Pancreas (tissue), 10 donors: ENCODE measurements at regions not wholly inside any gene's neighbourhood (a gene's known extent, or its start where the extent isn't known, plus 50 kb on each side); places are given as distances from the start of the nearest gene placed in this dataset.

Experiments
- ATAC-seq, 4 donors: fragments of 200-7000 bp; cut with Tn5 transposase; one replicate each; pipeline versions ENCODE4 v1.8.0 to v1.9.1; 2020; ENCODE audit warnings: mild to moderate bottlenecking in 4 of 4, moderate library complexity in 4 of 4
- DNase-seq, 6 donors: peaks; one replicate each; pipeline ENCODE4 v3.0.0-alpha.2; 2020
- FAIRE-seq: peaks from 2 replicates; lab custom pipeline; 2012; peaks lifted over from hg19 to GRCh38; lab: Jason Lieb, UNC
- H3K27ac ChIP-seq, 4 donors: fragments of 200-600 bp; sonication (generic); 1 replicate in 3 of 4; 2 replicates in 1 of 4; pipeline versions ENCODE4 v1.5.0 to v1.8.0; 2020
- H3K27me3 ChIP-seq, 4 donors: fragments of 200-600 bp; one replicate each; pipeline ENCODE4 v1.8.0; 2021
- H3K36me3 ChIP-seq, 3 donors: fragments of 200-600 bp; sonication (generic) in 1 of 3; one replicate each; pipeline versions ENCODE4 v1.5.0 to v1.8.0; 2020 to 2021
- H3K4me1 ChIP-seq, 3 donors: fragments of 200-600 bp; one replicate each; pipeline ENCODE4 v1.8.0; 2021
- H3K4me3 ChIP-seq, 4 donors: fragments of 200-600 bp; sonication (generic) in 2 of 4; one replicate each; pipeline versions ENCODE4 v1.5.0 to v1.8.0; 2020 to 2021
- H3K9me3 ChIP-seq, 4 donors: fragments of 200-600 bp; one replicate each; pipeline ENCODE4 v1.8.0; 2021
- WGBS, 2 donors: extraction: QIAGEN DNeasy Blood & Tissue Kit; methylation state at CpG; one replicate each; pipeline ENCODE4 v1.1.7; 2013; 5-methylcytosine and 5-hydroxymethylcytosine counted together
- intact Hi-C, 3 donors: fragments of 100-400 bp; cut with DNase I; formaldehyde crosslinking; loops; one replicate each; pipeline versions ENCODE4 v1.11.1 to v1.14.2; 2022
- TF ChIP-seq, protein P1 (sequence below), 4 donors: fragments of 200-600 bp; sonication (generic) in 3 of 4; IDR thresholded peaks; one replicate each; pipeline versions ENCODE4 v1.5.0 to v1.8.0; 2021; ENCODE audit warnings: antibody characterized with exemption in 4 of 4
- donor health status: healthy with polysubstance abuse.
- donor health status: DM: no; HTN: no; CAD: no; lungs with moderate emphysema.
- donor health status: DM: no; HTN: no; CAD: no.
- donor health status: control.
- donor health status: control.
- donor health status: Bipolar disorder and iron deficiency.
- donor health status: DM: yes; HTN: yes; CAD: no.
- donor health status: DM: no; HTN: no; CAD: no.
- donor health status: DM: no; HTN: no; CAD: no.
- donor health status: DM: yes; HTN: yes; CAD: no.

- H3K4me1 ChIP-seq = no peaks in the 10 kb centered on the region
- H3K27ac ChIP-seq = no peak overlapping the region
- no peak for DNase-seq
- no peaks in the 10 kb centered on the region for H3K9me3 ChIP-seq
- 55 to 64% methylated on average over 5 of the region's 5 CpGs for WGBS, 2 donors
- H3K36me3 ChIP-seq = no peaks in the 10 kb centered on the region
- intact Hi-C loops = no loop called here
- no peak for ATAC-seq
- H3K4me3 ChIP-seq = no peak overlapping the region
- no peak for FAIRE-seq
- TF ChIP-seq, protein P1, sequence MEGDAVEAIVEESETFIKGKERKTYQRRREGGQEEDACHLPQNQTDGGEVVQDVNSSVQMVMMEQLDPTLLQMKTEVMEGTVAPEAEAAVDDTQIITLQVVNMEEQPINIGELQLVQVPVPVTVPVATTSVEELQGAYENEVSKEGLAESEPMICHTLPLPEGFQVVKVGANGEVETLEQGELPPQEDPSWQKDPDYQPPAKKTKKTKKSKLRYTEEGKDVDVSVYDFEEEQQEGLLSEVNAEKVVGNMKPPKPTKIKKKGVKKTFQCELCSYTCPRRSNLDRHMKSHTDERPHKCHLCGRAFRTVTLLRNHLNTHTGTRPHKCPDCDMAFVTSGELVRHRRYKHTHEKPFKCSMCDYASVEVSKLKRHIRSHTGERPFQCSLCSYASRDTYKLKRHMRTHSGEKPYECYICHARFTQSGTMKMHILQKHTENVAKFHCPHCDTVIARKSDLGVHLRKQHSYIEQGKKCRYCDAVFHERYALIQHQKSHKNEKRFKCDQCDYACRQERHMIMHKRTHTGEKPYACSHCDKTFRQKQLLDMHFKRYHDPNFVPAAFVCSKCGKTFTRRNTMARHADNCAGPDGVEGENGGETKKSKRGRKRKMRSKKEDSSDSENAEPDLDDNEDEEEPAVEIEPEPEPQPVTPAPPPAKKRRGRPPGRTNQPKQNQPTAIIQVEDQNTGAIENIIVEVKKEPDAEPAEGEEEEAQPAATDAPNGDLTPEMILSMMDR (IDR thresholded peaks at IDR 0.05) = no peak
- no peaks in the 10 kb centered on the region for H3K27me3 ChIP-seq
Observed at GRCh38 chr17:5815396-5815795, 231.1 kb upstream of the NLRP1 start.

DNA sequence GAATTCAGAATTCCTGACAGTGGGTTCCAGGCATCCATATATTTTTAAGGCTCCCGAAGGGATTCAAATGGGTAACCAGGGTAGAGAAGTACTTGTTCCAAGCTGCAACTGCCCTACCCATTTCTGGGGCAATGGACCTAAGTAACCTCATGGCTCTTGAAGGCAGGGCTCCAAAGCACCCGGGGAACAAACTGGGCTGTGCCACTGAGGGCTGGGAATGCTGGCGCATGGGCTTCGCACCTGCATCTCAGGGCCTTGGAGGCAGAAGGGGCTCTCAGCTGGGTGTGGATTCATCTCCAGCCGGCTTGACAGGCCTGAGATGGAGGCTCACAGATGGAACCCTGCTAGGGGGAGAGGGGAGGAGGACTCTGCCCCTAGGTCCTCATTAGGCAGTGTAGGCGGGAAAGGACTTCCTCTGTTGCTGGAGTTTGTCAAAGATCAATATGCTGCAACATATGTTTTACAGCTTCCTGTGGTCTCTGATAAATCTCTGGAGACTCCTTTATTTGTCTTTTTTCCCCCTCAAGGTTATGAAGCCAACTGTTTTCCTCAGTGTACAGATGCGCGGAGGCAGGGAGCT is 232.3 kb upstream of the NLRP1 start:
- DNase-seq (no peak), FAIRE-seq (no peak), ATAC-seq (no peak)
- TF ChIP-seq, protein P1 (IDR thresholded peaks at IDR 0.05) = no peak
- Histone ChIP-seq H3K36me3 (no peaks in the 10 kb centered on the region), H3K27ac (no peak overlapping the region), H3K4me1 (no peaks in the 10 kb centered on the region), H3K4me3 (no peak overlapping the region), H3K9me3 (no peaks in the 10 kb centered on the region), H3K27me3 (no peaks in the 10 kb centered on the region)
- intact Hi-C loops = no loop called here
- 34 to 37% methylated on average over 8 of the region's 8 CpGs for WGBS, 2 donors

- H3K4me3 ChIP-seq = no peak overlapping the region
- TF ChIP-seq, protein P1 (IDR thresholded peaks at IDR 0.05) = no peak
- no peak for DNase-seq
- ATAC-seq = no peak
- no peak overlapping the region for H3K27ac ChIP-seq
- no peaks in the 10 kb centered on the region for H3K36me3 ChIP-seq
- 63 to 72% methylated on average over 4 of the region's 4 CpGs for WGBS, 2 donors
- intact Hi-C loops = no loop called here
- H3K9me3 ChIP-seq = no peaks in the 10 kb centered on the region
- FAIRE-seq = no peak
- no peaks in the 10 kb centered on the region for H3K27me3 ChIP-seq
- no peaks in the 10 kb centered on the region for H3K4me1 ChIP-seq
Observed at GRCh38 chr17:5817475-5818395, 233.4 kb upstream of the NLRP1 start.

- 59 to 83% methylated on average over 2 of the region's 2 CpGs for WGBS, 2 donors
- H3K4me1 ChIP-seq = no peaks in the 10 kb centered on the region
- no peaks in the 10 kb centered on the region for H3K9me3 ChIP-seq
- no peak for FAIRE-seq
- no peak overlapping the region for H3K4me3 ChIP-seq
- intact Hi-C loops = no loop called here
- H3K27ac ChIP-seq = no peak overlapping the region
- no peaks in the 10 kb centered on the region for H3K27me3 ChIP-seq
- DNase-seq = no peak
- no peak for ATAC-seq
- no peaks in the 10 kb centered on the region for H3K36me3 ChIP-seq
- TF ChIP-seq, protein P1 (IDR thresholded peaks at IDR 0.05) = no peak
Observed at GRCh38 chr17:5819396-5819795, 235.1 kb upstream of the NLRP1 start.
